Neuronal stem cell (in vitro differentiated cells): ENCODE measurements at regions not wholly inside any gene's neighbourhood (a gene's known extent, or its start where the extent isn't known, plus 50 kb on each side); places are given as distances from the start of the nearest gene placed in this dataset.

Source experiments
- DNase-seq: peaks from one replicate; pipeline ENCODE4 v3.0.0-alpha.2; 2013; ENCODE audit warnings: low spot score
- H2AFZ ChIP-seq: one replicate; pipeline ENCODE4 v1.6.1; 2013; ENCODE audit warnings: mild to moderate bottlenecking, low read length, inconsistent platforms
- H2AK5ac ChIP-seq: 2 replicates; pipeline ENCODE4 v1.6.1; 2013; ENCODE audit warnings: low read depth, mild to moderate bottlenecking, inconsistent platforms, low read length, moderate library complexity, mixed read lengths
- H2BK120ac ChIP-seq: 2 replicates; pipeline ENCODE4 v1.6.1; 2013; ENCODE audit warnings: low read depth, mild to moderate bottlenecking, inconsistent platforms, low read length, moderate library complexity, mixed read lengths
- H2BK12ac ChIP-seq: one replicate; pipeline ENCODE4 v1.6.1; 2013; ENCODE audit warnings: low read length, inconsistent platforms
- H2BK15ac ChIP-seq: 2 replicates; pipeline ENCODE4 v1.6.1; 2013; ENCODE audit warnings: mild to moderate bottlenecking, low read length, inconsistent platforms, mixed read lengths
- H2BK5ac ChIP-seq: one replicate; pipeline ENCODE4 v1.6.1; 2013; ENCODE audit warnings: inconsistent platforms, mild to moderate bottlenecking, low read length, moderate library complexity
- H3K14ac ChIP-seq: one replicate; pipeline ENCODE4 v1.6.1; 2013; ENCODE audit warnings: low read length, inconsistent platforms
- H3K18ac ChIP-seq: 2 replicates; pipeline ENCODE4 v1.6.1; 2013; ENCODE audit warnings: low read length, inconsistent platforms
- H3K23ac ChIP-seq: 2 replicates; pipeline ENCODE4 v1.6.1; 2013; ENCODE audit warnings: low read depth, mild to moderate bottlenecking, mixed read lengths, low read length, inconsistent platforms; ENCODE audit not compliant: poor library complexity
- H3K27ac ChIP-seq: replicated peaks from 3 replicates; pipeline ENCODE4 v1.5.1; 2013; ENCODE audit warnings: low read length, inconsistent platforms
- H3K27me3 ChIP-seq, 3 experiments: 2 replicates each; pipeline ENCODE4 v1.6.1; 2013; ENCODE audit warnings: low read length in 3 of 3, mild to moderate bottlenecking in 2 of 3, inconsistent platforms in 1 of 3, low read depth in 1 of 3, mixed read lengths in 1 of 3, moderate library complexity in 1 of 3; ENCODE audit not compliant: control insufficient read depth in 3 of 3, insufficient read depth in 3 of 3
- H3K36me3 ChIP-seq, 2 donors: replicated peaks in 1 of 2; 2 replicates each; pipeline ENCODE4 v1.6.1; 2013; ENCODE audit warnings: low read length in 2 of 2; ENCODE audit not compliant: control insufficient read depth in 2 of 2, insufficient read depth in 2 of 2
- H3K4ac ChIP-seq: 2 replicates; pipeline ENCODE4 v1.6.1; 2013; ENCODE audit warnings: inconsistent platforms, mild to moderate bottlenecking, low read length, moderate library complexity
- H3K4me1 ChIP-seq, 2 donors: 1 replicate in 1 of 2; 2 replicates in 1 of 2; pipeline ENCODE4 v1.6.1; 2013; ENCODE audit warnings: low read length in 2 of 2, low read depth in 1 of 2; ENCODE audit not compliant: control insufficient read depth in 2 of 2, insufficient read depth in 1 of 2
- H3K4me2 ChIP-seq: one replicate; pipeline ENCODE4 v1.6.1; 2013; ENCODE audit warnings: mild to moderate bottlenecking, low read length, inconsistent platforms; ENCODE audit not compliant: insufficient read depth, poor library complexity, severe bottlenecking
- H3K4me3 ChIP-seq, 2 donors: 2 replicates each; pipeline ENCODE4 v1.5.1; 2013; ENCODE audit warnings: low read length in 2 of 2, mild to moderate bottlenecking in 2 of 2, inconsistent platforms in 1 of 2, moderate library complexity in 1 of 2
- H3K79me1 ChIP-seq: one replicate; pipeline ENCODE4 v1.6.1; 2013; ENCODE audit warnings: low read depth, mild to moderate bottlenecking, inconsistent platforms, low read length, moderate library complexity
- H3K9ac ChIP-seq: one replicate; pipeline ENCODE4 v1.6.1; 2013; ENCODE audit warnings: mild to moderate bottlenecking, low read depth, low read length, inconsistent platforms; ENCODE audit not compliant: poor library complexity
- H3K9me3 ChIP-seq, 2 donors: replicated peaks in 1 of 2; 2 replicates each; pipeline versions ENCODE3 to v1.6.1; 2013; ENCODE audit warnings: low read length in 2 of 2, mild to moderate bottlenecking in 2 of 2, inconsistent platforms in 1 of 2, low read depth in 1 of 2, mixed read lengths in 1 of 2, moderate library complexity in 1 of 2; ENCODE audit not compliant: control insufficient read depth in 2 of 2, insufficient read depth in 1 of 2
- H4K8ac ChIP-seq: one replicate; pipeline ENCODE4 v1.6.1; 2013; ENCODE audit warnings: low read depth, mild to moderate bottlenecking, inconsistent platforms, low read length, moderate library complexity
- H4K91ac ChIP-seq: one replicate; pipeline ENCODE4 v1.6.1; 2013; ENCODE audit warnings: low read length, low read depth, mild to moderate bottlenecking, inconsistent platforms; ENCODE audit not compliant: poor library complexity
- WGBS, 2 donors: extraction: QIAGEN DNeasy Blood & Tissue Kit; methylation state at CpG; one replicate each; pipeline ENCODE4 v1.1.7; 2013; ENCODE audit warnings: missing lambda C conversion rate in 2 of 2, mixed read lengths in 1 of 2; ENCODE audit not compliant: insufficient read length in 2 of 2, insufficient replicate concordance in 1 of 2; ENCODE audit errors: extremely low coverage in 2 of 2; 5-methylcytosine and 5-hydroxymethylcytosine counted together

- no CpG with 5 or more reads among the region's 2 CpGs for WGBS, 2 donors
- Histone ChIP-seq H3K18ac (no peak overlapping the region), H3K4me3 (no peak overlapping the region), H2AK5ac (no peak overlapping the region), H3K4me1 (no peaks in the 10 kb centered on the region), H3K4me2 (no peak overlapping the region), H3K14ac (no peak overlapping the region), H4K91ac (no peak overlapping the region), H3K27ac (no peak overlapping the region), H2BK5ac (no peak overlapping the region), H3K36me3 (no peaks in the 10 kb centered on the region), H4K8ac (no peak overlapping the region), H3K23ac (no peak overlapping the region), H3K9me3 (no peaks in the 10 kb centered on the region), H3K79me1 (no peaks in the 10 kb centered on the region), H3K27me3 (no peaks in the 10 kb centered on the region), H3K9ac (no peak overlapping the region), H2AFZ (no peak overlapping the region), H2BK120ac (no peak overlapping the region), H2BK12ac (no peak overlapping the region), H2BK15ac (no peak overlapping the region), H3K4ac (no peak overlapping the region)
- no peak for DNase-seq
Measured at GRCh38 chr4:35993606-35994005, 250.7 kb downstream of the ARAP2 start.

DNA sequence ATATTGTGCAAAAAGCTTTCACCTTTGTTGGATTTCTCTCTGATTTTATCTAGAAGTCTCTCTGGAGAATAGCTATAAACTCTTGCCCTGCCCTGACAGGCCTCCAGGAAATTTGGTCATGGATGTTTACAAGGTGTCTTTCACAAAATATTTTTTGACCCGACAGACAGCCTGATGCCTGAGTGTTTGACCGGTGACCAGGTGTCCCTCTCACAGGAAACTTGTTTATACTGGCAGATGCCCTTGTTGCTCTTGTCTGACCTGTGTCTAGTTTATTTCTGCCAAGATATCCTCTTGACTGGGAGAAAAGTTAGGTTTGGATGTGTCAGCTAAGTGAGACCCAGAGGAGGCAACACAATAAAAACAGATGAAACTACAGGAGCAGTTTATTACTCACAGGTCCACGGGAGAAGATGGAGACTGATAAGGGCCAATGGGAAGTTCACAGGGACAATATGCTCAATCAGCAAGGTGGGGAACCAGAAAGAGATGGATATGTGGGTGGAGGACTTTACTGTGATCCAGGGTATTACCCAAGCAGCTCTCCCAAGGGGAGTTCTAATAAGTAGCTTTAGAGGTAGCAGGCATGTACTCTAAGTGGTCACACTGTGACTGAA, 243.3 kb downstream of the ARAP2 start:
- DNase-seq = no peak
- Histone ChIP-seq H3K14ac (no peak overlapping the region), H2BK120ac (no peak overlapping the region), H3K4ac (no peak overlapping the region), H3K27ac (no peak overlapping the region), H3K23ac (no peak overlapping the region), H3K4me1 (no peaks in the 10 kb centered on the region), H3K18ac (no peak overlapping the region), H2BK12ac (no peak overlapping the region), H3K4me2 (no peak overlapping the region), H2AFZ (no peak overlapping the region), H3K9me3 (no peaks in the 10 kb centered on the region), H2AK5ac (no peak overlapping the region), H2BK5ac (no peak overlapping the region), H4K91ac (no peak overlapping the region), H3K9ac (no peak overlapping the region), H3K27me3 (peaks cover 0 to 2% (median 0%) of the 10 kb centered on the region in 3 experiments), H3K36me3 (no peaks in the 10 kb centered on the region), H3K4me3 (no peak overlapping the region), H4K8ac (no peak overlapping the region), H2BK15ac (no peak overlapping the region), H3K79me1 (no peaks in the 10 kb centered on the region)
- WGBS, 2 donors = no CpG with 5 or more reads among the region's 3 CpGs

DNA sequence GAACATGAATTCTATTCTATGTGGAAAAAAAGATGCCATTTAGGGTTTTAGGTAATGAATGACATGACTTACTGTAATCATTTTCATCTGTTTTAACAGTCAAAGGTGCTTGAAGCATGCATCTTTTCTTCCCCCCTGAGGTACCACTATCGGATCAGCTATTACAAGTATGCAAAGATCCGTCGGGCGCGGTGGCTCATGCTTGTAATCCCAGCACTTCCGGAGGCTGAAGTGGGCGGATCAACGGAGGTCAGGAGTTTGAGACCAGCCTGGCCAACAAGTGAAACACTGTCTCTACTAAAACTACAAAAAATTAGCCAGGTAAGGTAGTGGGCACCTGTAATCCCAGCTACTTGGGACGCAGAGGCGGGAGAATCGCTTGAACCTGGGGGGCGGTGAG, 241.3 kb downstream of the ARAP2 start:
- Histone ChIP-seq H3K4me1 (no peaks in the 10 kb centered on the region), H3K18ac (no peak overlapping the region), H3K79me1 (no peaks in the 10 kb centered on the region), H3K27me3 (peaks cover 0 to 2% (median 0%) of the 10 kb centered on the region in 3 experiments), H4K91ac (no peak overlapping the region), H2BK15ac (no peak overlapping the region), H3K27ac (no peak overlapping the region), H3K23ac (no peak overlapping the region), H2BK5ac (no peak overlapping the region), H4K8ac (no peak overlapping the region), H3K9me3 (no peaks in the 10 kb centered on the region), H3K36me3 (no peaks in the 10 kb centered on the region), H3K4me3 (no peak overlapping the region), H3K4ac (no peak overlapping the region), H2BK120ac (no peak overlapping the region), H3K4me2 (no peak overlapping the region), H2AK5ac (no peak overlapping the region), H2BK12ac (no peak overlapping the region), H3K9ac (no peak overlapping the region), H2AFZ (no peak overlapping the region), H3K14ac (no peak overlapping the region)
- no CpG with 5 or more reads among the region's 12 CpGs for WGBS, 2 donors
- DNase-seq = no peak

- Histone ChIP-seq H3K79me1 (no peaks in the 10 kb centered on the region), H3K36me3 (no peaks in the 10 kb centered on the region), H3K18ac (no peak overlapping the region), H3K4me1 (no peaks in the 10 kb centered on the region), H2BK12ac (no peak overlapping the region), H3K4me2 (no peak overlapping the region), H4K8ac (no peak overlapping the region), H3K9ac (no peak overlapping the region), H3K4ac (no peak overlapping the region), H3K14ac (no peak overlapping the region), H2BK5ac (no peak overlapping the region), H3K27me3 (peaks cover 0 to 2% (median 0%) of the 10 kb centered on the region in 3 experiments), H3K9me3 (no peaks in the 10 kb centered on the region), H3K23ac (no peak overlapping the region), H2BK15ac (no peak overlapping the region), H3K4me3 (no peak overlapping the region), H2AFZ (no peak overlapping the region), H4K91ac (no peak overlapping the region), H3K27ac (no peak overlapping the region), H2BK120ac (no peak overlapping the region), H2AK5ac (no peak overlapping the region)
- no CpG with 5 or more reads among the region's 2 CpGs for WGBS, 2 donors
- no peak for DNase-seq
Measured at GRCh38 chr4:36004204-36004851, 240.0 kb downstream of the ARAP2 start.
